Osteocyte (in vitro differentiated cells): ENCODE measurements at regions not wholly inside any gene's neighbourhood (a gene's known extent, or its start where the extent isn't known, plus 50 kb on each side); places are given as distances from the start of the nearest gene placed in this dataset.

Source experiments
- DNase-seq: peaks from one replicate; pipeline ENCODE4 v3.0.0; 2021; ENCODE audit warnings: mixed read lengths; ENCODE audit not compliant: unreplicated experiment; ENCODE audit errors: extremely low spot score
- H3K27ac Mint-ChIP-seq: one replicate; pipeline ENCODE4 v1.8.0; 2021; ENCODE audit warnings: mild to moderate bottlenecking, mixed read lengths; ENCODE audit not compliant: unreplicated experiment
- H3K27me3 Mint-ChIP-seq: one replicate; pipeline ENCODE4 v1.8.0; 2021; ENCODE audit warnings: mixed read lengths; ENCODE audit not compliant: unreplicated experiment
- H3K36me3 Mint-ChIP-seq: one replicate; pipeline ENCODE4 v1.8.0; 2021; ENCODE audit warnings: mixed read lengths; ENCODE audit not compliant: unreplicated experiment
- H3K4me1 Mint-ChIP-seq: one replicate; pipeline ENCODE4 v1.8.0; 2021; ENCODE audit warnings: mixed read lengths; ENCODE audit not compliant: unreplicated experiment
- H3K4me3 Mint-ChIP-seq: one replicate; pipeline ENCODE4 v1.8.0; 2021; ENCODE audit warnings: mild to moderate bottlenecking, moderate library complexity, mixed read lengths; ENCODE audit not compliant: unreplicated experiment
- H3K9me3 Mint-ChIP-seq: one replicate; pipeline ENCODE4 v1.8.0; 2021; ENCODE audit warnings: mixed read lengths; ENCODE audit not compliant: unreplicated experiment
- CTCF ChIP-seq: fragments of 200-600 bp; sonication (generic); IDR thresholded peaks from 2 replicates; pipeline ENCODE4 v1.5.0; 2021; ENCODE audit warnings: antibody characterized with exemption, mild to moderate bottlenecking, moderate library complexity

GRCh38 chr18:75546964-75547363 is 119.5 kb upstream of the SMIM21 start:
- peak; percentile 59 for DNase-seq
- H3K27ac Mint-ChIP-seq = no peak overlapping the region
- no peaks in the 10 kb centered on the region for H3K4me1 Mint-ChIP-seq

GRCh38 chr18:75545189-75545588 is 117.7 kb upstream of the SMIM21 start:
- no peak for TF ChIP-seq CTCF
- Mint-ChIP-seq H3K4me1 (no peaks in the 10 kb centered on the region), H3K36me3 (no peaks in the 10 kb centered on the region), H3K27ac (no peak overlapping the region), H3K4me3 (no peak overlapping the region), H3K9me3 (no peaks in the 10 kb centered on the region), H3K27me3 (peaks cover 4% of the 10 kb centered on the region)
- DNase-seq = no peak

More at GRCh38 chr18:75546964-75547363, 119.5 kb upstream of the SMIM21 start:
- Mint-ChIP-seq H3K36me3 (no peaks in the 10 kb centered on the region), H3K4me3 (no peak overlapping the region), H3K9me3 (no peaks in the 10 kb centered on the region), H3K27me3 (peaks cover 5% of the 10 kb centered on the region)
- no peak for TF ChIP-seq CTCF

- DNase-seq = no peak
- no peak overlapping the region for H3K4me3 Mint-ChIP-seq
- H3K36me3 Mint-ChIP-seq = no peaks in the 10 kb centered on the region
- H3K27ac Mint-ChIP-seq = no peak overlapping the region
- H3K9me3 Mint-ChIP-seq = no peaks in the 10 kb centered on the region
- no peak for TF ChIP-seq CTCF
- no peaks in the 10 kb centered on the region for H3K4me1 Mint-ChIP-seq
- peaks cover 4% of the 10 kb centered on the region for H3K27me3 Mint-ChIP-seq
These were observed 117.0 kb upstream of the SMIM21 start for GRCh38 chr18:75544496-75544895.

GRCh38 chr18:75544051-75544481 is 116.6 kb upstream of the SMIM21 start:
- no peak for TF ChIP-seq CTCF
- Mint-ChIP-seq H3K9me3 (no peaks in the 10 kb centered on the region), H3K27me3 (peaks cover 4% of the 10 kb centered on the region), H3K36me3 (no peaks in the 10 kb centered on the region), H3K27ac (no peak overlapping the region), H3K4me1 (no peaks in the 10 kb centered on the region), H3K4me3 (no peak overlapping the region)
- peak; percentile 60 for DNase-seq

- H3K4me3 Mint-ChIP-seq = no peak overlapping the region
- peaks cover 4% of the 10 kb centered on the region for H3K27me3 Mint-ChIP-seq
- no peaks in the 10 kb centered on the region for H3K9me3 Mint-ChIP-seq
- no peaks in the 10 kb centered on the region for H3K4me1 Mint-ChIP-seq
- no peaks in the 10 kb centered on the region for H3K36me3 Mint-ChIP-seq
- DNase-seq = no peak
- no peak overlapping the region for H3K27ac Mint-ChIP-seq
- no peak for TF ChIP-seq CTCF
These were observed 111.2 kb upstream of the SMIM21 start for GRCh38 chr18:75538727-75539126.
